ENCODE measurements at regions not wholly inside any gene's neighbourhood (a gene's known extent, or its start where the extent isn't known, plus 50 kb on each side); places are given as distances from the start of the nearest gene placed in this dataset.
A peak's percentile ranks its signal among the peaks of the same experiment; 100 is the strongest.

DNA sequence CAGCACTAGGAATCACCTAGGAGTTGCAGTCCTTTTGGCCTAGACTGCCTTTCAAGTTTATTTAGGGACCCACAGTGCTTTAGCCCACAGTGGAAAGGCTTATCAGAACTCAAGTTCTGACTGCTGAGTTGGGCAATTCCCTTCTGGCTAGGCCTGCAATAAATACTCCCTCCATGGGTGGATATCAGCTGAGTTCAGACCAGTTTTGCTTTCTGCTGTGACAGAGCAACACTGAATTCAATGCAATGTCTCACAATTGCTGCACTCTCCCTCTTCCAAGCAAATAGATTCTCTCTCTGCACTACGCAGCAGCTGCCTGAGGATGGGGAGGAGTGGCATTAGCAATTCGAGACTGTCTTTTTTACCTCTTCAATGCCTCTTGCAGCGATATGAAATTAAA is 1153.3 kb downstream of the SORCS1 start:
- ATAC-seq = peak; percentile 89 to 95 (median 92)
- TF ChIP-seq CTCF (IDR thresholded peaks at IDR 0.05) (no peak), POLR2A (IDR thresholded peaks at IDR 0.05) (peak; percentile 47)
- Histone ChIP-seq H3K27ac (peak overlapping the region in 2 of 3 donors; percentile 56 to 66), H3K36me3 (no peaks in the 10 kb centered on the region), H3K4me1 (peaks cover 0 to 29% (median 7%) of the 10 kb centered on the region in 4 donors), H3K27me3 (no peaks in the 10 kb centered on the region), H3K4me3 (peak overlapping the region in 2 of 3 donors; percentile 36 to 46), H3K9me3 (no peaks in the 10 kb centered on the region)
- intact Hi-C loops (cut with DNase I) = no loop called here
- 15% methylated on average over 3 of the region's 3 CpGs for WGBS (ENCODE audit: insufficient coverage, low coverage, low lambda C conversion rate, missing lambda C conversion rate)
- DNase-seq = peak in 1 of 3 donors; percentile 67

GRCh38 chr10:106000721-106001120 is 1163.8 kb downstream of the SORCS1 start:
- no peak overlapping the region for H3K27ac ChIP-seq
- H3K36me3 ChIP-seq = no peaks in the 10 kb centered on the region
- peaks cover 0 to 8% (median 0%) of the 10 kb centered on the region in 4 donors for H3K4me1 ChIP-seq
- no peak overlapping the region for H3K4me3 ChIP-seq
- intact Hi-C loops (cut with DNase I) = no loop called here
- no peaks in the 10 kb centered on the region for H3K27me3 ChIP-seq
- DNase-seq = no peak
- TF ChIP-seq POLR2A (IDR thresholded peaks at IDR 0.05) (no peak), CTCF (IDR thresholded peaks at IDR 0.05) (no peak)
- 83% methylated on average over 1 of the region's 2 CpGs for WGBS (ENCODE audit: insufficient coverage, low coverage, low lambda C conversion rate, missing lambda C conversion rate)
- peak in 1 of 4 donors; percentile 25 for ATAC-seq
- H3K9me3 ChIP-seq = no peaks in the 10 kb centered on the region

- intact Hi-C loops (cut with DNase I) = no loop called here
- H3K27ac ChIP-seq = peak overlapping the region; percentile 9 to 50 (median 23)
- TF ChIP-seq POLR2A (IDR thresholded peaks at IDR 0.05) (no peak), CTCF (IDR thresholded peaks at IDR 0.05) (no peak)
- ATAC-seq (peak; percentile 76 to 91 (median 82)), DNase-seq (no peak)
- peaks cover 0 to 33% (median 13%) of the 10 kb centered on the region in 4 donors for H3K4me1 ChIP-seq
- whole genome bisulfite sequencing (ENCODE audit: insufficient coverage, low coverage, low lambda C conversion rate, missing lambda C conversion rate) = 22% methylated on average over 3 of the region's 3 CpGs
- no peaks in the 10 kb centered on the region for H3K36me3 ChIP-seq
- H3K27me3 ChIP-seq = no peaks in the 10 kb centered on the region
- H3K4me3 ChIP-seq = no peak overlapping the region
- H3K9me3 ChIP-seq = no peaks in the 10 kb centered on the region
Measured at GRCh38 chr10:105993609-105994008, 1170.9 kb downstream of the SORCS1 start.

GRCh38 chr10:105992928-105993327 is 1171.6 kb downstream of the SORCS1 start:
- peak; percentile 15 to 37 (median 26) for ATAC-seq
- H3K27ac ChIP-seq = peak overlapping the region; percentile 9 to 50 (median 23)
- TF ChIP-seq CTCF (IDR thresholded peaks at IDR 0.05) (no peak), POLR2A (IDR thresholded peaks at IDR 0.05) (no peak)
- H3K9me3 ChIP-seq = no peaks in the 10 kb centered on the region
- intact Hi-C loops (cut with DNase I) = no loop called here
- H3K36me3 ChIP-seq = no peaks in the 10 kb centered on the region
- no peak overlapping the region for H3K4me3 ChIP-seq
- no peak for DNase-seq
- H3K4me1 ChIP-seq = peaks cover 0 to 33% (median 13%) of the 10 kb centered on the region in 4 donors
- H3K27me3 ChIP-seq = no peaks in the 10 kb centered on the region

GRCh38 chr10:105990529-105990928 is 1174.0 kb downstream of the SORCS1 start:
- DNase-seq = peak in 2 of 3 donors; percentile 48 to 59
- intact Hi-C loops (cut with DNase I) = no loop called here
- ATAC-seq = peak in 3 of 4 donors; percentile 17 to 52 (median 44)
- Histone ChIP-seq H3K27me3 (no peaks in the 10 kb centered on the region), H3K4me3 (no peak overlapping the region), H3K27ac (peak overlapping the region in 1 of 3 donors; percentile 10), H3K9me3 (no peaks in the 10 kb centered on the region), H3K4me1 (peaks cover 0 to 34% (median 12%) of the 10 kb centered on the region in 4 donors), H3K36me3 (no peaks in the 10 kb centered on the region)
- WGBS (ENCODE audit: insufficient coverage, low coverage, low lambda C conversion rate, missing lambda C conversion rate) = no CpG with 5 or more reads among the region's 2 CpGs
- TF ChIP-seq POLR2A (IDR thresholded peaks at IDR 0.05) = no peak
- no peak for TF ChIP-seq CTCF (IDR thresholded peaks at IDR 0.05)

Data from right lobe of liver (tissue), 6 donors.